Breast epithelium (tissue), 3 donors: ENCODE measurements at regions not wholly inside any gene's neighbourhood (a gene's known extent, or its start where the extent isn't known, plus 50 kb on each side); places are given as distances from the start of the nearest gene placed in this dataset.
"Not testable (repeated sequence)": the region's sequence is repeated elsewhere in the genome, so short reads cannot be mapped to it uniquely, and the experiment has no call there.

Experiments
- POLR2AphosphoS5 ChIP-seq, 3 donors: sonication (generic); formaldehyde crosslinking; IDR thresholded peaks; one replicate each; pipeline ENCODE4 v1.6.1; 2017; ENCODE audit warnings: antibody characterized with exemption in 3 of 3
- TF ChIP-seq, protein P1 (sequence below), 3 donors: fragments of 450-650 bp; IDR thresholded peaks; one replicate each; pipeline ENCODE4 v1.5.1; 2016 to 2017; ENCODE audit warnings: antibody characterized with exemption in 3 of 3, mild to moderate bottlenecking in 3 of 3, moderate library complexity in 3 of 3

DNA sequence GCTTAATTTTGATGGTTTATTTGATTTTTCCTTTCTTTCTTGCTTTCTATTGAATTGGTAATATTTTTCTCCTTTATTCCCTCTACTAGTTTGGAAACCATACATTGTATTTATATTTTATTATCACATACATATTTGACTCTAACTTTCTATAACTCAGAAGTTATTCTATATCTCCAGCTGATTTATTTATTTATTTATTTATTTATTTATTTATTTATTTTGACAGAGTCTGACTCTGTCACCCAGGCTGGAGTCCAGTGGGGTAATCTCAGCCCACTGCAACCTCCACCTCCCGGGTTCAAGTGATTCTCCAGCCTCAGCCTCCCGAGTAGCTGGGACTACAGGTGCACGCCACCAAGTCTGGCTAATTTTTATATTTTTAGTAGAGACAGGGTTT, 122.7 kb upstream of the EDNRB start:
- TF ChIP-seq, protein P1, sequence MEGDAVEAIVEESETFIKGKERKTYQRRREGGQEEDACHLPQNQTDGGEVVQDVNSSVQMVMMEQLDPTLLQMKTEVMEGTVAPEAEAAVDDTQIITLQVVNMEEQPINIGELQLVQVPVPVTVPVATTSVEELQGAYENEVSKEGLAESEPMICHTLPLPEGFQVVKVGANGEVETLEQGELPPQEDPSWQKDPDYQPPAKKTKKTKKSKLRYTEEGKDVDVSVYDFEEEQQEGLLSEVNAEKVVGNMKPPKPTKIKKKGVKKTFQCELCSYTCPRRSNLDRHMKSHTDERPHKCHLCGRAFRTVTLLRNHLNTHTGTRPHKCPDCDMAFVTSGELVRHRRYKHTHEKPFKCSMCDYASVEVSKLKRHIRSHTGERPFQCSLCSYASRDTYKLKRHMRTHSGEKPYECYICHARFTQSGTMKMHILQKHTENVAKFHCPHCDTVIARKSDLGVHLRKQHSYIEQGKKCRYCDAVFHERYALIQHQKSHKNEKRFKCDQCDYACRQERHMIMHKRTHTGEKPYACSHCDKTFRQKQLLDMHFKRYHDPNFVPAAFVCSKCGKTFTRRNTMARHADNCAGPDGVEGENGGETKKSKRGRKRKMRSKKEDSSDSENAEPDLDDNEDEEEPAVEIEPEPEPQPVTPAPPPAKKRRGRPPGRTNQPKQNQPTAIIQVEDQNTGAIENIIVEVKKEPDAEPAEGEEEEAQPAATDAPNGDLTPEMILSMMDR (IDR thresholded peaks at IDR 0.05), result not testable (repeated sequence)
- TF ChIP-seq POLR2AphosphoS5 (IDR thresholded peaks at IDR 0.05), result not testable (repeated sequence)
